MM.1S (cell line): ENCODE measurements at regions not wholly inside any gene's neighbourhood (a gene's known extent, or its start where the extent isn't known, plus 50 kb on each side); places are given as distances from the start of the nearest gene placed in this dataset.

Experiments
- DNase-seq: peaks from one replicate; pipeline ENCODE4 v3.0.0-alpha.2; 2015
- H2AFZ ChIP-seq: fragments of 300-600 bp; sonication (generic); 2 replicates; pipeline ENCODE4 v1.6.0; 2016; ENCODE audit warnings: antibody characterized with exemption, low read length
- H3F3A ChIP-seq: fragments of 300-600 bp; sonication (generic); 2 replicates; pipeline ENCODE4 v1.6.1; 2016; ENCODE audit warnings: mild to moderate bottlenecking, antibody characterized with exemption, low read length, moderate library complexity, mixed read lengths; ENCODE audit not compliant: insufficient read depth
- H3K27ac ChIP-seq: fragments of 300-600 bp; sonication (generic); 2 replicates; pipeline ENCODE4 v1.5.1; 2016; ENCODE audit warnings: mild to moderate bottlenecking, low read length
- H3K27me3 ChIP-seq: fragments of 300-600 bp; sonication (generic); replicated peaks from 2 replicates; pipeline ENCODE4 v1.6.0; 2016; ENCODE audit warnings: low read length; ENCODE audit not compliant: insufficient read depth
- H3K36me3 ChIP-seq: fragments of 300-600 bp; sonication (generic); replicated peaks from 2 replicates; pipeline ENCODE4 v1.6.1; 2016; ENCODE audit warnings: mild to moderate bottlenecking, low read length, mixed read lengths; ENCODE audit not compliant: insufficient read depth
- H3K4me1 ChIP-seq: fragments of 300-600 bp; sonication (generic); 2 replicates; pipeline ENCODE4 v1.6.1; 2016; ENCODE audit warnings: low read length, mixed read lengths
- H3K4me2 ChIP-seq: fragments of 300-600 bp; sonication (generic); 2 replicates; pipeline ENCODE4 v1.6.0; 2016; ENCODE audit warnings: low read depth, low read length
- H3K4me3 ChIP-seq: fragments of 300-600 bp; sonication (generic); 2 replicates; pipeline ENCODE4 v1.5.1; 2016; ENCODE audit warnings: low read length, mixed read lengths
- H3K79me2 ChIP-seq: fragments of 300-600 bp; sonication (generic); 2 replicates; pipeline ENCODE4 v1.6.1; 2016; ENCODE audit warnings: mixed run types, low read length, mixed read lengths
- H3K9ac ChIP-seq: fragments of 300-600 bp; sonication (generic); 2 replicates; pipeline ENCODE4 v1.6.1; 2016; ENCODE audit warnings: low read length, mixed read lengths
- H3K9me2 ChIP-seq: fragments of 300-600 bp; sonication (generic); replicated peaks from 2 replicates; pipeline ENCODE4 v1.6.1; 2016; ENCODE audit warnings: mild to moderate bottlenecking, low read length, mixed read lengths; ENCODE audit not compliant: insufficient read depth
- H3K9me3 ChIP-seq: fragments of 300-600 bp; sonication (generic); replicated peaks from 2 replicates; pipeline ENCODE4 v1.6.1; 2016; ENCODE audit warnings: mild to moderate bottlenecking, low read length, mixed read lengths; ENCODE audit not compliant: insufficient read depth
- H4K20me1 ChIP-seq: fragments of 300-600 bp; sonication (generic); 2 replicates; pipeline ENCODE4 v1.6.1; 2016; ENCODE audit warnings: mild to moderate bottlenecking, low read length, moderate library complexity, mixed read lengths; ENCODE audit not compliant: insufficient read depth
- CTCF ChIP-seq: fragments of 300-600 bp; sonication (generic); IDR thresholded peaks from 2 replicates; pipeline ENCODE4 v1.5.1; 2016; ENCODE audit warnings: antibody characterized with exemption, low read length, mixed read lengths
- EZH2 ChIP-seq: fragments of 300-600 bp; sonication (generic); optimal IDR thresholded peaks from 2 replicates; pipeline ENCODE3; 2017; ENCODE audit warnings: low read depth, mild to moderate bottlenecking, antibody characterized with exemption, low read length, mixed read lengths
- EZH2phosphoT487 ChIP-seq: fragments of 300-600 bp; sonication (generic); IDR thresholded peaks from 2 replicates; pipeline ENCODE4 v1.6.1; 2018; ENCODE audit warnings: antibody characterized with exemption, low read length

- Histone ChIP-seq H3K9me3 (no peaks in the 10 kb centered on the region), H3F3A (no peaks in the 10 kb centered on the region), H3K4me3 (no peak overlapping the region), H2AFZ (no peak overlapping the region), H3K27me3 (no peaks in the 10 kb centered on the region), H3K79me2 (no peaks in the 10 kb centered on the region), H3K27ac (no peak overlapping the region), H3K9ac (no peak overlapping the region), H4K20me1 (no peaks in the 10 kb centered on the region), H3K4me1 (peaks cover 5% of the 10 kb centered on the region), H3K36me3 (no peaks in the 10 kb centered on the region), H3K4me2 (no peak overlapping the region), H3K9me2 (no peaks in the 10 kb centered on the region)
- TF ChIP-seq CTCF (no peak), EZH2 (no peak), EZH2phosphoT487 (no peak)
- DNase-seq, result no peak
Observed at GRCh38 chr5:115430374-115430773, 114.2 kb downstream of the FEM1C start.

GRCh38 chr5:115429345-115429940 lies 115.1 kb downstream of the FEM1C start:
- Histone ChIP-seq H3K27me3 (no peaks in the 10 kb centered on the region), H2AFZ (no peak overlapping the region), H3K4me1 (no peaks in the 10 kb centered on the region), H3K27ac (no peak overlapping the region), H3K4me3 (no peak overlapping the region), H3K9ac (no peak overlapping the region), H3K36me3 (no peaks in the 10 kb centered on the region), H3K79me2 (no peaks in the 10 kb centered on the region), H3K9me3 (no peaks in the 10 kb centered on the region), H3K4me2 (no peak overlapping the region), H3F3A (no peaks in the 10 kb centered on the region), H3K9me2 (no peaks in the 10 kb centered on the region), H4K20me1 (no peaks in the 10 kb centered on the region)
- TF ChIP-seq EZH2phosphoT487, result no peak
- TF ChIP-seq CTCF, result no peak
- no peak for TF ChIP-seq EZH2
- DNase-seq, result no peak

- Histone ChIP-seq H3K4me1 (no peaks in the 10 kb centered on the region), H3K9me3 (no peaks in the 10 kb centered on the region), H3K9me2 (no peaks in the 10 kb centered on the region), H4K20me1 (no peaks in the 10 kb centered on the region), H2AFZ (no peak overlapping the region), H3F3A (no peaks in the 10 kb centered on the region), H3K36me3 (no peaks in the 10 kb centered on the region), H3K27me3 (no peaks in the 10 kb centered on the region), H3K27ac (no peak overlapping the region), H3K4me2 (no peak overlapping the region), H3K9ac (no peak overlapping the region), H3K4me3 (no peak overlapping the region), H3K79me2 (no peaks in the 10 kb centered on the region)
- TF ChIP-seq EZH2 (no peak), CTCF (no peak), EZH2phosphoT487 (no peak)
- no peak for DNase-seq
Observed at GRCh38 chr5:115428676-115429075, 115.9 kb downstream of the FEM1C start.

- H3K9me3 ChIP-seq, result no peaks in the 10 kb centered on the region
- H4K20me1 ChIP-seq, result no peaks in the 10 kb centered on the region
- H3K4me1 ChIP-seq, result no peaks in the 10 kb centered on the region
- H3K4me3 ChIP-seq, result no peak overlapping the region
- H3K9me2 ChIP-seq, result no peaks in the 10 kb centered on the region
- no peaks in the 10 kb centered on the region for H3F3A ChIP-seq
- TF ChIP-seq EZH2phosphoT487 (no peak), CTCF (no peak), EZH2 (no peak)
- no peak overlapping the region for H3K27ac ChIP-seq
- no peak overlapping the region for H2AFZ ChIP-seq
- H3K9ac ChIP-seq, result no peak overlapping the region
- H3K4me2 ChIP-seq, result no peak overlapping the region
- no peaks in the 10 kb centered on the region for H3K79me2 ChIP-seq
- no peaks in the 10 kb centered on the region for H3K27me3 ChIP-seq
- no peak for DNase-seq
- no peaks in the 10 kb centered on the region for H3K36me3 ChIP-seq
Observed at GRCh38 chr5:115428248-115428647, 116.3 kb downstream of the FEM1C start.
